Right cardiac atrium (tissue), 5 donors: ENCODE measurements at regions not wholly inside any gene's neighbourhood (a gene's known extent, or its start where the extent isn't known, plus 50 kb on each side); places are given as distances from the start of the nearest gene placed in this dataset.

Experiments used
- ATAC-seq, 2 donors: fragments of 200-7000 bp; cut with Tn5 transposase; one replicate each; pipeline versions ENCODE4 v1.8.0 to v1.9.1; 2020; ENCODE audit warnings: moderate library complexity in 2 of 2, mild to moderate bottlenecking in 1 of 2
- DNase-seq, 3 donors: peaks; one replicate each; pipeline ENCODE4 v3.0.0-alpha.2; 2020
- H3K27ac ChIP-seq: one replicate; pipeline ENCODE4 v1.5.1; 2013; ENCODE audit warnings: mild to moderate bottlenecking, low read length, control low read depth, moderate library complexity
- H3K27me3 ChIP-seq: one replicate; pipeline ENCODE4 v1.6.1; 2013; ENCODE audit not compliant: control insufficient read depth, insufficient read depth
- H3K4me1 ChIP-seq: one replicate; pipeline ENCODE4 v1.6.1; 2013; ENCODE audit warnings: low read length; ENCODE audit not compliant: control insufficient read depth, insufficient read depth
- H3K4me3 ChIP-seq: one replicate; pipeline ENCODE4 v1.5.1; 2013; ENCODE audit warnings: low read length, control low read depth
- H3K9me3 ChIP-seq: one replicate; pipeline ENCODE4 v1.6.1; 2013; ENCODE audit warnings: low read length; ENCODE audit not compliant: control insufficient read depth
- WGBS: extraction: QIAGEN DNeasy Blood & Tissue Kit; methylation state at CpG from one replicate; pipeline ENCODE4 v1.1.7; 2013; 5-methylcytosine and 5-hydroxymethylcytosine counted together
- intact Hi-C, 4 donors: fragments of 100-400 bp; cut with DNase I; formaldehyde crosslinking; loops; one replicate each; pipeline versions ENCODE4 v1.11.0 to v1.14.0; 2022 to 2023
- donor health status: healthy with polysubstance abuse.
- donor health status: DM: no; HTN: yes; CAD: no.
- donor health status: DM: no; HTN: no; CAD: no.
- donor health status: DM: no; HTN: yes; CAD: no; lungs with severe emphysema.
- donor health status: DM: yes; HTN: yes; CAD: no.

- Histone ChIP-seq H3K4me1 (no peaks in the 10 kb centered on the region), H3K9me3 (no peaks in the 10 kb centered on the region), H3K27ac (no peak overlapping the region), H3K27me3 (no peaks in the 10 kb centered on the region), H3K4me3 (no peak overlapping the region)
- no peak for ATAC-seq
- DNase-seq: no peak
- intact Hi-C loops: no loop called here
- WGBS: 86% methylated on average over 4 of the region's 4 CpGs
Observed at GRCh38 chrX:43315622-43316021, 340.5 kb upstream of the MAOA start.

DNA sequence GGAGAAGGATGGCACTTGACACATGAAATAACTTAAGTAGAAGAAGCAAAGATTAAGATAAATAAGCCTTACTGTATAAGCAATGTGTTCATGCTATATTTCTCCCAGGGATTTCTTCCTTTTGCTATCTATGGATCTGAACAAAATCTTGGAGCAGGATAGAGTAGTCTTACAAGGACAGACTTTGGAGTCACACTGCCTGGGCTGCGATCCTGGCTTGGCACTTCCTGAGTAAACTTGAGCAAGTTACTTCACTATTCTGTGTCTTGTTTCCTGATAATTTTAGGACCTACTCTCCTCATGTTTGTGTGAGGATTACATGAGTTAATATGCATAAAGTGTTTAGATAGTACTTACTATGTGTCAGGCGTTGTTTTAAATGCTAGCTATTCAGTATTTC lies 340.0 kb upstream of the MAOA start:
- peak in 2 of 3 donors; percentile 24 to 44 for DNase-seq
- intact Hi-C loops: no loop called here
- H3K9me3 ChIP-seq: no peaks in the 10 kb centered on the region
- H3K4me1 ChIP-seq: no peaks in the 10 kb centered on the region
- no peak for ATAC-seq
- no peak overlapping the region for H3K27ac ChIP-seq
- 74% methylated on average over 2 of the region's 2 CpGs for WGBS
- no peaks in the 10 kb centered on the region for H3K27me3 ChIP-seq
- H3K4me3 ChIP-seq: no peak overlapping the region

- intact Hi-C loops: no loop called here
- WGBS: 91% methylated on average over 1 of the region's 1 CpG
- DNase-seq (no peak), ATAC-seq (no peak)
- Histone ChIP-seq H3K4me1 (no peaks in the 10 kb centered on the region), H3K4me3 (no peak overlapping the region), H3K27me3 (no peaks in the 10 kb centered on the region), H3K27ac (no peak overlapping the region), H3K9me3 (no peaks in the 10 kb centered on the region)
Observed at GRCh38 chrX:43317378-43317777, 338.7 kb upstream of the MAOA start.

DNA sequence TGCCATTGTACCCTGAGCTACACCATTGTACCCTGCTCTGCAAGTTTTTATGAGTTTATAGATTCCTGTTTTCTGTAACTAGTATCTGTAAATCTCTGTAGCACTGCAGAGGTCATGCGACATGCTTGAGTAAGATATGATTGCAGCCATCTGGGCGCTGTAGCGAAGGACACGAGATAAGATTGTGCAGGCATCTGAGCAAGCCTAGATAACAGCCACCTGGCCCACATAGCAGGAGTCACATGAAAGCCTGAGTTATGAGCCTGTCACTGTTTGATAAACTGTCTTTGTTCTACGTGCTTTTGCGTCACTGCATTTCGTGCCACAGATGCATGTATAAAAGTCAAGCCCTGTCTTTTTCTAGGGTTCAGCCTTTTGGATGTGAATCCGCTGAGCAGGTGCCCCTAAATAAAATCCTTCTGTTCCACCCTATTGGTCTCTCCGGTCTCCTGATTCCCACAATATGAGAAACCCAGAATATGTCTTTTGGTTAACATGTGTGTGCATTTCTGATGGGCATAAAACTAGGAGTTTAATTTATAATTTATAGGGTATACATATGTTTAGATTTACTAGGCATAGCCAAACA lies 327.6 kb upstream of the MAOA start:
- Histone ChIP-seq H3K4me1 (no peaks in the 10 kb centered on the region), H3K9me3 (no peaks in the 10 kb centered on the region), H3K4me3 (no peak overlapping the region), H3K27ac (no peak overlapping the region), H3K27me3 (no peaks in the 10 kb centered on the region)
- intact Hi-C loops: no loop called here
- DNase-seq (no peak), ATAC-seq (no peak)
- 65% methylated on average over 9 of the region's 9 CpGs for WGBS

DNA sequence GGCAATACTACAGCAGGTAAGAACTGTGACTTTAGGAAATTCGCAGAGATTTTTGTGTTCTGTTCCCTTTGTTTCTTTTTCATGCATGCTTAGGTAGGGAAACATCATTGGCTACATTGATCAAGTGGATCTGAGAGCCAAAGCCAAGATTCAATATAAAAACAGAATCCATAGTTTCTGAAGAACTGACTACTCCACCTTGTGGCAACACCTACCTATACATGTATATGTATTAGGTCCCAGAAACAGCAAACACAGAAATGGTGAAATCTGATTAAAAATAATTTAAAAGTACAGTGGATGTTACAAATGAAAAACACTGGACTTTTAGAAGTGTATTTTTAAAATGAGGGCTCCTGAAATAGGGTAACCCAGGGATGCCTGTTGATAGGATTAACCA lies 322.6 kb upstream of the MAOA start:
- no peak for DNase-seq
- WGBS: 91% methylated on average over 1 of the region's 1 CpG
- Histone ChIP-seq H3K4me1 (no peaks in the 10 kb centered on the region), H3K9me3 (peaks cover 2% of the 10 kb centered on the region), H3K27ac (no peak overlapping the region), H3K4me3 (no peak overlapping the region), H3K27me3 (no peaks in the 10 kb centered on the region)
- intact Hi-C loops: no loop called here
- no peak for ATAC-seq

GRCh38 chrX:43345166-43345565 lies 310.9 kb upstream of the MAOA start:
- no peaks in the 10 kb centered on the region for H3K27me3 ChIP-seq
- ATAC-seq: no peak
- H3K9me3 ChIP-seq: no peaks in the 10 kb centered on the region
- H3K4me1 ChIP-seq: no peaks in the 10 kb centered on the region
- DNase-seq: no peak
- intact Hi-C loops: no loop called here
- H3K27ac ChIP-seq: no peak overlapping the region
- 94% methylated on average over 2 of the region's 2 CpGs for WGBS
- H3K4me3 ChIP-seq: no peak overlapping the region

GRCh38 chrX:43349363-43349762 lies 306.7 kb upstream of the MAOA start:
- Histone ChIP-seq H3K4me1 (no peaks in the 10 kb centered on the region), H3K27ac (no peak overlapping the region), H3K9me3 (no peaks in the 10 kb centered on the region), H3K27me3 (no peaks in the 10 kb centered on the region), H3K4me3 (no peak overlapping the region)
- no peak for DNase-seq
- WGBS: 31% methylated on average over 1 of the region's 1 CpG
- intact Hi-C loops: no loop called here
- no peak for ATAC-seq

DNA sequence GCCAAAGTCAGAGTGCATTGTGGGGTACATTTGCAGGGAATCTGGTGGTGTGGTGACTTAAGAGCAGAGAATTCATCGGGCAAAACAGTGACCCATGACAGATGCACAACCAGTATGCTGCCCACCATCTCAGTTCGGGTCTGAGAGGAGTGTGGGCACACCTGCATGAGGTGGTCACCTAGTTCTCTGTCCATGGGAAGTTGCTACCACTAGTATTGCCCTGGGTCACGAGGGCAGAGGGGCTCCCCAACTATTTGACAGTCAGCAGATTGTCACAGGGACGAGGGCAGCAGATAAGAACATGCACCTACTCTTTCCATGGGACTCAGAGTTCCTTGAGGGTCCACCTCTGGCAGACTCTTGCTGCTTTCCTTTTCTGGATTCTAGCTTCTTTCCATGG lies 305.2 kb upstream of the MAOA start:
- Histone ChIP-seq H3K4me1 (no peaks in the 10 kb centered on the region), H3K27me3 (no peaks in the 10 kb centered on the region), H3K9me3 (no peaks in the 10 kb centered on the region), H3K4me3 (no peak overlapping the region), H3K27ac (no peak overlapping the region)
- DNase-seq (no peak), ATAC-seq (no peak)
- intact Hi-C loops: no loop called here
- whole genome bisulfite sequencing: 70% methylated on average over 4 of the region's 4 CpGs

DNA sequence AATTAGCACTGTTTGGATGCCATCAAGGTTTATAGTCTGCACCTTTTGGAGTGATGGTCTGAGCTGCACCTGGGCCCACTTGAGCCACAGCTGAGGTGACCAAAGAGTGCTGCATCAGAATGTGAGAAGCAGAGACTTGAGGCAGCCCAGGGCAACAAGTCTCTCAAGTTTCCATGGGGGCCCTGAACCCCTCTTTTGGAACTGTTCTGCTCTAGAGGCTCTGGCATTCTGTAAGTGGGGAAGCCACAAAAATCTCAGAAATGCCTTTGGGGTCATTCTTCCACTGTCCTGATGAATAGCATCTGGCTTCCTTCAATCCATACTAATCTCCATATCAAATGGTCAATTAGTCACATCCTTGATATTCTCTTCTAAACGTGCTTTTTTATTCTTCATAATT lies 298.4 kb upstream of the MAOA start:
- no peak overlapping the region for H3K4me3 ChIP-seq
- intact Hi-C loops: no loop called here
- H3K9me3 ChIP-seq: no peaks in the 10 kb centered on the region
- no peaks in the 10 kb centered on the region for H3K27me3 ChIP-seq
- DNase-seq (no peak), ATAC-seq (no peak)
- 43% methylated on average over 1 of the region's 1 CpG for WGBS
- H3K4me1 ChIP-seq: no peaks in the 10 kb centered on the region
- H3K27ac ChIP-seq: no peak overlapping the region

DNA sequence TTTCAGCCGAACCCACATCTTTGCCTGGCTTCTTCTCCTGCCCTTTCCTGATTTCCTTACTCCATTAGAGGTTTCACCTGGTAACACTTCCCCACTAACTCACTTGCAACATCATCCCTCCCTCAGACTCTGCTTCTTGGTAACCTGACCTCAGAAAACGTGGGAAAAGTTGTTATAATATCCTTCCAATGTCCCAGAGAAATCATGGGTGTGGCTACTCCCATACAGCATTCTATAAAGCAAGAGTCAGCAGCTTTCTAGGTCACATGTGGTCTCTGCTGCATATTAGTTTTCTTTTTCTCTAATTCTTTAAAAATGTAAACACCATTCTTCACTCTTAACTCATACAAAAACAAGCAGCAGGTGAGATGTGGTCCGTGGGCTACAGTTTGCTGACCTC lies 283.1 kb upstream of the MAOA start:
- Histone ChIP-seq H3K27ac (no peak overlapping the region), H3K9me3 (no peaks in the 10 kb centered on the region), H3K4me1 (no peaks in the 10 kb centered on the region), H3K27me3 (no peaks in the 10 kb centered on the region), H3K4me3 (no peak overlapping the region)
- DNase-seq: no peak
- no peak for ATAC-seq
- WGBS: 64% methylated on average over 3 of the region's 3 CpGs
- intact Hi-C loops: no loop called here

DNA sequence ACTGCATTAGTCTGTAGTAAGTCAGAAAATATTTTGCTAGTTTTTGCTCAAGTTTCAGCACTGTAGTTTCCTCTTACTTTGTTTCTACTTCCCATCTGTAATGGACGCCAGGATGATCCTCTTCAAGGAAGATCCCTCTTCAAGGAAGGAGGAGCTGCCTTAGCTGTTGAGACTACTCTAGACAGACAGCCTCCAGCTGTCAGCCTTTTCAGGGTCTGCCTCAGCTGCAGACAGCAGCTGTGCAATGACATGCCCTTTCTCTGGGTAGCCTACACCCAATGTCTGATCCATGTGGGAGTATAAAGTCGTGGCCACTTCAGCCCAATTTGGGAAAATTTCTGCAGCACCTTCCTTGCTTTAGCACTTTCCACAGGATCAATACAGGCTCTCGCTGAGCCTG lies 281.0 kb upstream of the MAOA start:
- intact Hi-C loops: no loop called here
- no peak overlapping the region for H3K27ac ChIP-seq
- DNase-seq (no peak), ATAC-seq (no peak)
- no peaks in the 10 kb centered on the region for H3K4me1 ChIP-seq
- no peaks in the 10 kb centered on the region for H3K27me3 ChIP-seq
- no peaks in the 10 kb centered on the region for H3K9me3 ChIP-seq
- H3K4me3 ChIP-seq: no peak overlapping the region
- 67% methylated on average over 3 of the region's 3 CpGs for WGBS

- intact Hi-C loops: no loop called here
- no peaks in the 10 kb centered on the region for H3K4me1 ChIP-seq
- no peak overlapping the region for H3K4me3 ChIP-seq
- no peak overlapping the region for H3K27ac ChIP-seq
- ATAC-seq (no peak), DNase-seq (no peak)
- no peaks in the 10 kb centered on the region for H3K27me3 ChIP-seq
- no peaks in the 10 kb centered on the region for H3K9me3 ChIP-seq
- WGBS: 91% methylated on average over 6 of the region's 6 CpGs
Observed at GRCh38 chrX:43380704-43381103, 275.4 kb upstream of the MAOA start.
